Activated CD8-positive, alpha-beta memory T cell treated with anti-CD3 and anti-CD28 coated beads for 24 hours (primary cell): ENCODE measurements at regions not wholly inside any gene's neighbourhood (a gene's known extent, or its start where the extent isn't known, plus 50 kb on each side); places are given as distances from the start of the nearest gene placed in this dataset.
"Not testable (repeated sequence)": the region's sequence is repeated elsewhere in the genome, so short reads cannot be mapped to it uniquely, and the experiment has no call there.

ENCODE experiments used
- DNase-seq: peaks from one replicate; pipeline ENCODE4 v3.0.0-alpha.2; 2020

DNA sequence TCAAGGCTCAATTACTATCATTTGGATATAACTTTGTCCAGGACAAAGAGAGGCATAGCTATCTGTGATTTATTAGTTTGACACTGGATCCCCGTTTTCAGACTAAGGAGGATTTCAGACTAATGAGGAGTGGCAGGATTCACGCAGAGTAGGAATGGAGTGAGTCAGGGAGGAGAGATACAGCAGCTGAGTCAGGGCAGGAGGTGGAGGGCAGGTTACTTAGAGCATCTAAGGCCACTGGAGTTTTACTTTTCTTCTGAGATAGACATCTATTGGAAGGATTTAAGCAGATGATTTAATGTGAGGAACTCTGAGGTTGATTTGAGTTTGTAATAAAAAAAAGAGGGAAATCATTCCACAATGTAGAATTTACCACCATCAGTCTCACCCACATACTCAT is 110.6 kb downstream of the RPIA start:
- DNase-seq: not testable (repeated sequence)

DNA sequence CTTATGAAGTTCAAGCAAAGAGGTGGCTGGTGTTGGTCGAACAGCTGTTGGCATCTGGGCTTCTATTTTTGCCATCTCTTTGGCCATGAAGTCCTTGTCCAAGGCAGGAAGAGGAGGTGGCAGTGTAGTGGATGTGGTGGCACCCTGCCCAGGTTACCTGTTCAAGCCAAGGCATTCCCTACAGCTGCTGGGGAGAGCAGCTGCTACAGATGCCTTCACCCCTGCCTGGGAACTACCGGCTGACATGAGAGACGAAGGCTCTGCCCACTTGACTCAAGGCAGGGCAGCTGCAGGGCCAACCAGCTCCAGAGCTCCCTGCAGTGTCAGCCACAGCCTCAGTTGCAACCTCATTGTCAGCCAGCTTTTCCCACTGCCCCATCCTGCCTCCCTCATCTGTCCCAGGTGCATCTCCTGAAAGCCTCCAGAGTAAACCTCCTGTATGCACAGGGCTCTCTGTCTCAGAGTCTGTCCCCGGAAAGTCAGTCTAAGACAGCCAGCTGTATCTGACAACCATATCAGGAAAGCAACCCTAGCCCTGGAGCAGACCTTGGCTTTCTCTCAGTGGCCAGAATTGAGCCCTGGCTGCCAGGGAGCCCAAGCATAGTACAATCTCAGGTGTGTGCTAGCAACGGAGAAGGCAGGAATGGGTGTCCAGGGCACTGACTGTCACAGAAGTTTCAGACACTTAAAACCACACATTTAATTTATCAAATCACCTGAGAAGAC is 115.9 kb downstream of the RPIA start:
- DNase-seq: no peak

DNA sequence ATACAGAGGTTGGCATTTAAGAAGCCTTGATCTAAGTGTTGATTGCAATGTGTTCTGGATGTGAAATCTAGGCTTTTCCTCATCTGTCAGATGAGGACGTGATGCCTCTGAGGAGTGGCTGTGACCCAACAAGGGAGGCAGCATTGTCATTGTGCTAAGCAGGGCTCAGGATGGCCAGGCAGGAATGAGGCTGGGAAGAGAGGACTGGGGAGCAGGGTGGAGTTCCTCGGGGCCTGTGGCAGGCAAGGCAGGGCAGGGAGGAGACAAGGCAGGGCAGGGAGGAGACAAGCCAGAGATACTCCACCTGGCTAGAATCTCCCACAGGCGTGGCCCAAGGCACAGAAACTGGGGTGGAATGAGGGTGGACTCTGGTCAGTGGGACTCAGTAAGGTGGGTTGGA is 116.6 kb downstream of the RPIA start:
- no peak for DNase-seq

DNA sequence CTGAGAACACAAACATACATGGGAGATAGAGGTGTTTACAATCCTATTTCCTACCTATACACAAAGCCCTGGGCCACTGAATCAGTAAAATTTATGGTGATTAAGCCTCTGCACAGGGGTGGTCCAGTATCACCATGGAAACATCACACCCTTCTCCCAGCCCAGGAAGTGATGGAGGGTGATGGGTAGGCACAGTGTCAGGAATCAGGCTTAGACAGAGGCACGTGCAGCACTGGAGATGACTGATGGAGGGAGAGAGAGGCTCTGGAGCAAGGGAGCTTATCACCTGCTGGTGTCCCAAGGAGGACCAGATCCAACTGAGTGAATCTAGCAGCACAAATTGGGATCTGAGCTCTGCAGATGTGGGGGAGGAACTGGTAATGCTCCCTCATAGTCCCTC is 117.2 kb downstream of the RPIA start:
- DNase-seq: no peak

DNA sequence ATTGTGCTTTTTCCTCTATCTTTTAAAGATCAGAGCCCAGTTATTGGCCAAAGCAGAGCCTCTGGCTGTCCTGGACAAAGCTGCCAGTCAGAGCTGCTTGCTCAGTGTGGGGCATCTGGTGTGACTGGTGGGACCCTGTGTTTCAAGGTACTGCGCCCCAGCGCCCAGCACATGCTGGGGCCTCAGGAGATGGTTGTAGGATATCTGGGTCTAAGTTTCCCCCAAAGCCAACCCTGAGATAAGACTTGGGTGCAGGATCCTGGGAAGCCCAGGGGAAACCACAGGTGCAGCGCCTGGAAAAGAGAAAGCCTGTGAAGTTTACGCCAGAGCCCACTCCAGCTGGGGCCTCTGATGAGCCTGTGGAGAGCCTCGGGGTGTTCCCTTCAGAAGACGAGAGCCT is 117.7 kb downstream of the RPIA start:
- DNase-seq: no peak

DNA sequence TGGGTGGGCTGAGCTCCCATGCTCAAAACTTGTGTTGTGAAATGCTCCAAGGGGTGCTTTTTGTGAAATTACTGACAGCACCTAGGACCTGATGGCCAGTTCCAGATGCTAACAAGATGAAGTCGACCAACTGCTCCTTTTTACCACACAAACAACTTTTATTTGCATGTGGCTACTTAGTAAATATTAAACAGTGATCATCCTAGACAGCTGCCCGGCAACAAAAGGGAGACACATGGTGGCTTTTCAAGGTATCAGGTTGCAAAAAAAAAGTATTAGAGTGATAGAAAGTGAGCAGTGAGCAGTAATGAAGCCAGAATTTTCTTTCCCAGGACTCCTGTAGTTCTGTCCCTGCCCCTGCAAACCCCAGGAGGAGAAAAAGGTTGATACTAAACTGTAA is 118.5 kb downstream of the RPIA start:
- DNase-seq: no peak

DNA sequence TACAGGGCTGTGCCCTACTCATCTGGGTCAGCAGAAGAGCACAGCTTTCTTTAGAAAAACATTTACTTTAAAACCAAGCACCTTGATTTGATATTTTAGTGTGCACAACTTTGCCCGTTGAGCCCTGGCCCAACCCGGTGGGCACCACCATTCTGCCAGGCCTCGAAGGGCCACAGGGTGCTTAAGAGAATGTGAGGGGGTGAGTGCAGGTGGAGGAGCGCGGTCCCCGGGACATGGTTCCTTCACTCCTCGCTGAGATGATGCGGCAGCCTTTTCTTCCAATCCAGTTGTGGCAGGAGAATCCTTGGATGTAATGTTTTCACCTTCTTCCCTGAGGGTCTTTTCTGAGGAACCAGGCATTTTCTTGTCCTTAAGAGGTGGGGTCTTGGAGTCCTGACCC is 119.0 kb downstream of the RPIA start:
- DNase-seq: no peak

DNA sequence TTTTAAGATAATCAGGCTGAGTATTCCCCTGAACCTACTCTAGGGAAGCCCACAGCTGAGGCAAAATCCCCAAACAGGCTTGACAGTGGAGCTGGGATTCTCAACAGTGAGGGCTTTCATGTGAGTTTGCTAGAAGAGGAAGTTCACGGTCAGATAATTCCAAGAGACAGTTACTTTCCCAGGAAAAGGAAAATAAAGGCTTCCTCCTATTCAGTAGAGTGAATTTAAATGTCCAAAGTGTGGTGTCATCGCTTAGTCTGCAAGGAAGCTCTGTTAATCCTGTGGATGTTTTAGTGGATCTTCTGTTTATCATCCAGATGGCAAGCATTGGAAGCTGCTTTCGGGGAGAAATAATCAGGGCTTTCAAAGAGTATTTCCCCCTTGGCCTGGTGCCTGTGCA is 119.8 kb downstream of the RPIA start:
- DNase-seq: no peak

DNA sequence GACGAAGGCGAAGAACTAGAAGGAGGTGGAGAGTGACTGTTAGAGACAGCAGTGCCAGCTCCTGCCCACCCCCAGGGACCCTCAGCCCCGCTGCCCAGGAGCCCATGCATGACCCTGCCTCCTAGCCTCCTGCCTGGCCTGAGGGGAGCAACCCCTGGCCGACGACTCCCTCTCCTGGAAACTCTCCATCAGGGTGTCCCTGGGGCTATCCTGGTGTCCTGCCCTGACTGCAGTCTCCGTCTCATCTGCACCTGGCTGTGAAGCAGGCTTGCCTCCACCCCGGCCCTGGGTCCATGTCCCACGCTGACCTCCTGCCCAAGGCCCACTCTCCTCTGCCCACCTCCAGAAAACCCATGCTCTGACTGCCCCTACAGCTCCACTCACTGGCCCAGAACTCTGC is 120.2 kb downstream of the RPIA start:
- DNase-seq: no peak

DNA sequence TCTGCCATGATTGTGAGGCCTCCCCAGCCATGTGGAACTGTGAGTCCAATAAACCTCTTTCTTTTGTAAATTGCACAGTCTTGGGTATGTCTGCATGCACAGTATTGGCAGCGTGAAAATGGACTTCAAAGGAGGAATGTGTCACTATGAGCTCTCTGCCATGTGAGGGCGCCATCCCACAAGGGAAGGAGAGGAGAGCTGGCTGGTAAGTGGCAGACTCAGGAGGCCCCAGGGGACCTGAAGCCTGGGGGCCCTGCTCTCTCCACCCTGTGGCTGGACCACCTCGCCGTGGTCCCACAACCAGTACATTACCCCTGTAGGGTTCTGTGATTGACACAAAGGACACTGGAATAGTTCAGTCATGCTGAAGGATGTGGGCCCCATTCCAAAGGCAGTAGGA is 122.1 kb downstream of the RPIA start:
- DNase-seq: no peak

DNA sequence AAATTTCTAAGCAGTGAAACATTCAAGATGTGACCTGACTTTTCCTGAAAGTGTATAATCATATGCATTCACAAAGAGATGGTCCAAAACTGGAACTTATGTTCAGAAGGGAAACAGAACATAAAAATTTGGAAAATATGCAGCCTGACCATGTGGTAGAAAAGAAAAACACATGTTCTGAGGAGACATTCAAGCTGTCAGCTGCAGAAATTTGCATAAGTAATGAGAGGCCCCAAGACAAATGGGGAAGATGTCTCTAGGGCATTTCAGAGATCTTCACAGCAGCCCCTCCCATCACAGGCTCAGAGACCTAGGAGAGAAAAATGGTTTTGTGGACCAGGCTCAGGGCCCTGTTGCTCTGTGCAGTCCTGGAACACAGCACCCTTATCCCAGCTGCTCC is 123.8 kb downstream of the RPIA start:
- DNase-seq: no peak

DNA sequence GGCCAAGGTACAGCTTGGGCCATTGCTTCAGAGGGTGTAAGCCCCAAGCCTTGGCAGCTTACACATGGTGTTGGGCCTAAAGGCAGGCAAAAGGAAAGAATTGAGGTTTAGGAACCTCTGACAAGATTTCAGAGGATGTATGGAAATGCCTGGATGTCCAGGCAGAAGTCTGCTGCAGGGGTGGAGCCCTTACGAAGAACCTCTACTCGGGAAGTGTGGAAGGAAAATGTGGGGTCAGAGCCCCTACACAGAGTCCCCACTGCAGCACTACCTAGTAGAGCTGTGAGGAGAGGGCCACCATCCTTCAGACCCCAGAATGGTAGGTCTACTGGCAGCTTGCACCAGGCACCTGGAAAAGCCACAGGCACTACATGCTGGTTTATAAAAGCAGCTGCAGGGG is 124.2 kb downstream of the RPIA start:
- DNase-seq: no peak

DNA sequence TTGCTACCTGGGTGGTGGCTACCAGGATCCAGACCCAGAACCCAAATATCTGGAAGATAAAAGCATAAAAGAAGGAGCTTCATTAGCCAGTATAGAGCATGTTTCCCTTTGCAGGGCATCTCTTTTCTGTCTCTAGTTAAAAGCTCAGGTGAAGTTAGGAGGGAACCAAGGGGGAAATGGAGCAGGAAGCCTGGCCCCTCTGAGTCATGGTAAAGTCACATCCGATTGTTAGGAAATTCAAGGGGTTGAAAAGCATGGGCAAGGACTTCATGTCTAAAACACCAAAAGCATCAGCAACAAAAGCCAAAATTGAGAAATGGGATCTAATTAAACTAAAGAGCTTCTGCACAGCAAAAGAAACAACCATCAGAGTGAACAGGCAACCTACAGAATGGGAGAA is 126.9 kb downstream of the RPIA start:
- DNase-seq: no peak

DNA sequence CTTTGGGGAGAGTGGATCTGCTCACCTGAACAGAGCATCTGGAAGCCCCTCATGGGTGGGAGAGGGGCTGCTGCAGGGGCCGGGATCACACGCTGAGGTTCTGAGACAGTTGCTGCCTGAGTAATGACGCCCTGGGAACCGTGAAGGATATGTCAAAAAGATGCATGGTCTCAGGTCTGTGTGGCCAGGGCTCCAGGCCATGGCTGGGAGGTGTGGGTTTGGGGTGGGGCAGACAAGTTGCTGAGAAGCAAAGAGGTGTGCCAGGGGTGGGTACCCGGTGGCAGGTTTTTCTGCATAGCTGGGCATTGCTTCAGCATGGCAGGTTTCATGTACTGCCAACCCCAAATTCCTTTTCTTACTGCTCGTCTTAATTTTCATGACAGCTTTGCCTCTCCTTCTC is 133.5 kb downstream of the RPIA start:
- DNase-seq: no peak

DNA sequence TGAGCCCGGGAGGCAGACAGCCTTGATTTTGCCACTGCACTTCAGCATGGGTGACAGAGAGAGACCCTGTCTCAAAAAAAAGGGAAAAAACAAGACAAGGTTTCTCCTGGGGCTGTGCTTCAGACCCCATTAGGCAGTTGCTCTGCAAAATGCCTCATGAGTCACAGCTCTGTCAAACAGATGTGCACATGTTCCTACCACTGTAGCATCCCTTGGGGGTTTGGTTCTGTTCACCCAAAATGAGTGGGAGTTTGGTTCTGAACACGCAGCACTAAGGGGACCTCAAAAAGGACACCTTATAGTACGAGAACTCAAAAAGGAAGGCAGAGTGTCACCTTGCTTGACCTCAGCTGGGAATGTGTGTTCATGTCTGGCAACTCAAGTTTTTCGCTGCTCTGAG is 134.9 kb downstream of the RPIA start:
- DNase-seq: no peak

DNA sequence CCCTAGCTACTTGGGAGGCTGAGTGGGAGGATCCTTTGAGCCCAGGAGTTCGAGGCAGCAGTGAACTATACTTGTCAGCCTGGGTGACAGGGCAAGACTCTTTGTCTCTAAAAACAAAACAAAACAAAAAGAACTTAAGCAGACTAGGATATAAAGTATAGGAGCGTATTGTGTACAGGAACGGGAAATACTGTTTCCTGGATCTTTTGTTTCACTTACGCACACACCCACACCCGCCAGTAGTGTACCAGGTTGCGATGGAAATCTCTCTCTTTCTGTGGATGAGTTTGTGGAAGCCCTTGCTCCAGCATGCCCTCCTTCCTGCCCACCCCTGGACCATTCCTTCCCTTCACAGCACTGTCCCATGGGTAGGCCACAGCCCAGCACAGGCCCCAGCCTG is 136.3 kb downstream of the RPIA start:
- no peak for DNase-seq

DNA sequence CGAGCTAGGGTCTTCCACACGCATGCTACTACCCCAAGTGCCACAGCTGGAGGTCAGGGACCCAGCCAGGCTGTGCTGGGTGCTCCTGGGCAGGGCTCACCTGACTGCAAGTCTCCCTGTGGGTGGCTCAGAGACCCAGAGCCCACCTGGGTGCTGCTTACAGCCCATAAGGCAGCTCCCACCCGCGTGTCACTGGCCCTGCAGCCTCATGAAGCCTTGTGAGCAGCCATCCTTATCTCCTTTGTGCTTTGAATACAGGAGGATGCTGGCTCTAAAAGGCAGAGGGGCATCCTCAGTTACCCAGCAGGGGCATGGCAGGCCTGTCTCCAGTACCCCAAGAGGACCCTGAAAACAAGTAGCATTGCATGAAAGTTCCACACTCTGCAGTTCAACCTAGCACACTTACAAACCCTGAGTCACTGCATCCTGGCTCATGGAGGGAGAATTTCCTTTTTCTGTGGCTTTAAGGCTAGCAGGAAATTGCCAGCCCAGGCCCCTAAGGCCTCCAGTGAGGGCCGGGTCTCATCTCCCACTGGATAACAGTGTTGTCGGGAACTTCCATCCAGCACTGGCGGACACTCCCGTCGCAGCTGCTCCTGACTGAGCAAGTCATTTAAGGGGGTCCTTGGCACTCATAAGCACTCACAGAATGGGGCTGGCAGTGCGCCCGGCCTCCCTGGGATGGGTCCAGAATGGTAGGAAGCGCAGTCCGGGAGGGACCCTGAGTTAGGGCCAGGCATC is 137.1 kb downstream of the RPIA start:
- no peak for DNase-seq

DNA sequence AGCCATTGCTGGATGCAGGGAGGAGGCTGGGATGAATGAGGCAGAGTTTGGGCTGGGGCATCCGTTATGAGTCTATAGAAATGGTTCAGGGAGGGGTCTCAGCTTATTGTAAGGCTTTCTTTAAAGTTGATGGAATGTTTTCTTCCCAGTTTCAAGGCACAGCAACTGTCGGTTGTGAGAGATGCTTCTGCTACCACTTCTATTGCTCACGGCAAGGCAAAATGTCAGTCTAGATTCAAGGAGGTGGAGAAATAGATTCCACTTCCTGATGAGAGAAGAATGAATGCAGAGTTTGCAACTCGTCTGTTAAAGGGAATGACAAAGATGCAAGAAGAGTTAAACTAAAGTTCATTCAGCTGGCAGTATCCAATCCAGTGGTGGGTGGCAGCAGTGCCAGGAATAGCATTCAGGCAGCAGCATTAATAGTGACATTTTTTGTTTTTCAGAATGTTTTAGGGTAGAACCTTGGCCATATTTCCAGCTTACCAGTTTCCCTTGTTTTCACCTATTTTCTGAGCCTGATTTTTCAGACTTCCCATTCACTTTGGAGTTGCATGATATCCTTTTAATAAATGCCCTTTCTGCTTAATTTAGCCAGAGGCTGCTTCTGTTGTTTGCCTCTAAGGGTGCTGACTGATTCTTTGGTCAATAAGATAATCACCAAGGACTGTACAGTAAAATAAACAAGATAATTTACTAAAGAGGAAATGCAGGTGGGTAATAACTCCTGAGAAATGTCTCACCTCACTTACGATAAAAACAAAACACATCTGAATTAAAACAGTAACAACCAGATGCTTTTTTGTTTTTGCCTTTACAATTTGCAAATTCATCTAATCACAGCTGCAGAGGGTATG is 138.4 kb downstream of the RPIA start:
- no peak for DNase-seq

DNA sequence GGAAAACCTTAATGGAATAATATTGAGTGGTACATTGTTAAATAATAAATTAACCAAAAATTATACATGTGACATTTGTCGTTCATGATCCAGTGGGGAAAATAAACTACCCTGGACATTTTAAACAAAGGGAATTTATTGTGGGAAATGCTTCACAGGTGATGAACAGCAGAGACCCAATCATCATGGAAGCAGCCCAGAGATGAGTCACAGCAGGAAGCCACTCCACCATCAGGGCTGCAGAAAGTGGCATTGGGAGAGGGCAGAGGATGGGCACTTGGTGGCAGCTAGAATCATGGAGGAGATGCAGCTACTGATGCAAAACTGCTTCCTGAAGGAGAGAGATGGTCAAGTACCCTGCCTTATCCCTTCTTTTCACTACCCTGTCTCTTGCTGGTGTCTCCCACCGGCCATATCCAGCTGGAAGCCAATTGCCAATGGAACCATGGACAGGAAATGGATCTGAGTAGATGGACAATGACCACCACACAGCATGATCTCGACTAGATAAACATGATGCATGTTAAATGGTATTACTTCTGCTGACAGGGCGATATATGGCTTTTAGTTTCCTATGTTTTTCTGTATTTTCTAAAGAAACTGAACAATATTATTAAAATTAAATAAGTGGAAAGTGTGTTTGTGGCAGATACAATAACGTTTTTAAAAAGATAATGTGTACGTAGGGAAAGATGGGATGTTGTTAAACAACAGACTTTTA is 139.8 kb downstream of the RPIA start:
- DNase-seq: no peak

DNA sequence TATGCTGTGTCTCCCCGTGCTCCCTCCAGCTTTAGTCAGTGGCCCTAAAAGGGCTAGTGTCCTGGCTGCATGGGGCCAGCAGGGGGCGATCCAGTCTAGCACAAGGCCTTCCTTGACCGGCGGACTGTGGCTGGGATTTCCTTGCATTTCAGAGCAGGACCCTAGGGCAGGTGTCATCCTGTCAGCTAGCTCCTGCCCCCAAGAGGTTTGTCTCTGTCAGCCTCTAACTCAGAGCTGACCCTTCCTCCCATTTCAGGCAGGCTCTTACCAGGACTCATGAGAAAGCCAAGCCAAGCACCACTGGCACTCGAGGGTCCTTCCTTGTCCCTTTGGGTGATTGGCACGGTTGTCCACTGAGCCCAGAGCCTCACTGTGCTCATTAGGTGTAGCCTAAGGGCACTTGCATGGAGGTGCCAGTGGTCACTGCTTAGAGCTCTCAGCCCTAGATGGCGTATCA is 140.3 kb downstream of the RPIA start:
- DNase-seq: peak; percentile 63

DNA sequence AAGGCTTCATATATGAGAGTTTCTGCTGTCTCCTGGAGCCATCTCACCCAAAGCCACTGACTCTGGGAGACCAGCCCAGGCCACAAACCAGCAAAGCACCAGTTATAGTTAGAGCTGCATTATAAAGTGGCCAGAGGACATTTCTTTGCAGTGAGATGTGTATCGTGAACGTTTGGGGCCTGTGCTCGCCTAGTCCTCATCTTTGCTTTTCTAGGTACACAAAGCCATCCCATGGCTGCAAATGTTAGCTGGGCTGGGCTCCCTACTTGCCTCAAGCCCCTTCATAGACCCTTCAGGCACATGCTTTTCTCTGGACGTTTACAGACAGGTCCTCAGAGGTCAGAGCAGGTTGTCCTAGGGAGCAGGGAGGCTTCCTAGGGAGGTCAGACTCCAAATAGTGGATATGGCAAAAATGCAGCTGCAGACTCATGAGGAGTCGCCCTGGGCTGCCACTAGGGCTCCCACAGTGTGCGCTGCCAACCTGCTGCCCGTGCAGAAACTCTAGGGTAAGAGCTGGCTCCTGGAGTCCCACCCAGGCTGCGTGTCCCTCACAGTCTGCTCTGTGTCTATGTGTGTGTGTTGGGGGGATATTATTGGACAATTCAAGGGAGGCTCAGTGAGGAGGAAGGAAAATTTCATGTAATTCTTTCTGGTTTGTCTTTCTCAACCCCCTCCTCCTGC is 141.0 kb downstream of the RPIA start:
- no peak for DNase-seq

DNA sequence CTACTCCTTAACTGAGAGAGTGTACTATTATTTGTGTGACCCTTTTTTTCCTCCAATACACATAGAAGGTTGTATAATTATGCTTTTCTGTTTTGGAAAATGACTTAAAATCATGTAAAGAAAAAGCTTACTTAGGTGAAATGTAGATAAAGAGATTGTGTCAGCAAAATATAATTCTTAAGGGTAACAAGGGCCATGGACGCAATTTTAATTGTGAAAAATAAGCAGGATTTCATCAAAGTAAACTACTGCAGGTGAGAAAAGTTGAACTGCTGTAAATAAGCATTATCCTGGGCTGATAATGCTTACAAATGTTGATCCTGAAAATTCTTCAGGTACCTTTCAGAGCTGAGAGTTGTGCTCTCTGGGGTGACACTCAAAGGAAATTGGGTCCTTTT is 141.5 kb downstream of the RPIA start:
- no peak for DNase-seq

DNA sequence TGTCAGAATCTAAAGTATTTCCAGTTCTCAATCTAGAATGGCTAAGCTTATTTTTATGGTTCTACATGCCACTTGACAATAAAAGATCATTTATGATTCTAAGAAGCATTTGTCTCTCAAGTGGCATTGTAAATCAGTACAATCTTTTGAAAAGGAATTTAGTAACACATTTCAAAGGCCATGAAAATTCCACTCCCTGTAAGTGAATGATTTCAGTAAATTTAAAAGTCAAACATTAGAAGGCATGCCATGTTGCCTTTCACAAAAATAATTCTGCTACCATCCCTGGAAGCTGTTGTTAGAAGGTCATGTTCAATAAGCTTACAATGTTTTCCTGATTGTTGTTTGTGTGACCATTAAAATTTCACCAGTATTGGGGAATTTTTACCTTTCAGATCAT is 142.9 kb downstream of the RPIA start:
- no peak for DNase-seq
